ENCODE measurements at regions not wholly inside any gene's neighbourhood (a gene's known extent, or its start where the extent isn't known, plus 50 kb on each side); places are given as distances from the start of the nearest gene placed in this dataset.
A peak's percentile ranks its signal among the peaks of the same experiment; 100 is the strongest.

GRCh38 chr11:10945196-10945595, 87.3 kb upstream of the ZBED5 start:
- no peak for DNase-seq

- no peak for DNase-seq
Observed at GRCh38 chr11:10943968-10944367, 86.1 kb upstream of the ZBED5 start.

- DNase-seq = no peak
Observed at GRCh38 chr11:10942620-10943019, 84.8 kb upstream of the ZBED5 start.

- no peak for DNase-seq
Observed at GRCh38 chr11:10941871-10942270, 84.0 kb upstream of the ZBED5 start.

GRCh38 chr11:10941414-10941813, 83.6 kb upstream of the ZBED5 start:
- no peak for DNase-seq

- no peak for DNase-seq
Observed at GRCh38 chr11:10938650-10939387, 81.0 kb upstream of the ZBED5 start.

- DNase-seq = no peak
Observed at GRCh38 chr11:10938231-10938630, 80.4 kb upstream of the ZBED5 start.

GRCh38 chr11:10937385-10937771, 79.5 kb upstream of the ZBED5 start:
- no peak for DNase-seq

- DNase-seq = no peak
Observed at GRCh38 chr11:10936626-10937384, 79.0 kb upstream of the ZBED5 start.

- DNase-seq = no peak
Observed at GRCh38 chr11:10935015-10935559, 77.2 kb upstream of the ZBED5 start.

- DNase-seq = no peak
Observed at GRCh38 chr11:10934293-10934860, 76.5 kb upstream of the ZBED5 start.

- DNase-seq = peak; percentile 82
Observed at GRCh38 chr11:10933455-10934292, 75.8 kb upstream of the ZBED5 start.

- DNase-seq = no peak
Observed at GRCh38 chr11:10932976-10933375, 75.1 kb upstream of the ZBED5 start.

GRCh38 chr11:10931761-10932670, 74.2 kb upstream of the ZBED5 start:
- no peak for DNase-seq

GRCh38 chr11:10930972-10931760, 73.3 kb upstream of the ZBED5 start:
- peak; percentile 44 for DNase-seq

- peak; percentile 32 for DNase-seq
Observed at GRCh38 chr11:10930224-10930971, 72.5 kb upstream of the ZBED5 start.

- DNase-seq = no peak
Observed at GRCh38 chr11:10927538-10927937, 69.7 kb upstream of the ZBED5 start.

GRCh38 chr11:10926801-10927211, 69.0 kb upstream of the ZBED5 start:
- DNase-seq = no peak

GRCh38 chr11:10925149-10925926, 67.5 kb upstream of the ZBED5 start:
- no peak for DNase-seq
